Lower lobe of right lung (tissue), 2 donors: ENCODE measurements at regions not wholly inside any gene's neighbourhood (a gene's known extent, or its start where the extent isn't known, plus 50 kb on each side); places are given as distances from the start of the nearest gene placed in this dataset.

ENCODE experiments used
- ATAC-seq, 2 donors: fragments of 200-7000 bp; cut with Tn5 transposase; one replicate each; pipeline ENCODE4 v1.9.1; 2020 to 2022; ENCODE audit warnings: mild to moderate bottlenecking in 2 of 2, moderate library complexity in 2 of 2
- DNase-seq: peaks from one replicate; pipeline ENCODE4 v3.0.0-alpha.2; 2020
- H3K27ac ChIP-seq: fragments of 200-600 bp; one replicate; pipeline ENCODE4 v1.8.0; 2022
- H3K27me3 ChIP-seq: fragments of 200-600 bp; one replicate; pipeline ENCODE4 v1.8.0; 2022; ENCODE audit warnings: low read depth
- H3K36me3 ChIP-seq: fragments of 200-600 bp; one replicate; pipeline ENCODE4 v1.8.0; 2022; ENCODE audit warnings: mild to moderate bottlenecking
- H3K4me1 ChIP-seq: fragments of 200-600 bp; one replicate; pipeline ENCODE4 v1.8.0; 2022
- H3K4me3 ChIP-seq: fragments of 200-600 bp; one replicate; pipeline ENCODE4 v1.8.0; 2022; ENCODE audit warnings: mild to moderate bottlenecking
- H3K9me3 ChIP-seq: fragments of 200-600 bp; one replicate; pipeline ENCODE4 v1.8.0; 2022
- intact Hi-C: fragments of 100-400 bp; cut with DNase I; formaldehyde crosslinking; loops from one replicate; pipeline ENCODE4 v1.11.0; 2022
- TF ChIP-seq, protein P1 (sequence below): fragments of 200-600 bp; IDR thresholded peaks from one replicate; pipeline ENCODE4 v1.8.0; 2022; ENCODE audit warnings: antibody characterized with exemption, mild to moderate bottlenecking
- donor health status: DM: no; HTN: yes; CAD: no; lungs with severe emphysema.

DNA sequence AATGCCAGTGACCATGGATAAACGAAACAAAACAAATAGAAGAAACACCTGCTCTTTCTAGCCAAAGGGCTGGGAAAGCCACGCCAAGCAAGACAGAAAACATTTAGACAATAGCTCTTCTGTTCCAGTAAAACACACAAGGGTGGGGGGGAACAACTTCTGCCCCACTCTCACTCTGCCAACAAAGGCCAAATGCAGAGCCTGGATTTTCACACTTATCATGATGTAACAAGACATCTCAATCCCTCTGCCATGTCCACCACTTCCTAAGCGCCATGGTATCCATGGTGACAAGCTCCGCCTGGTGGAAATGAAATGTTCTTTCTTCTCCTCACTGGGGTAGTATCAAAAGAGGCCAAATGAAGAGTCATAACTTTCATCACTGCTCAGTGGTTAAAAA, 60.6 kb downstream of the DRD1 start:
- no peaks in the 10 kb centered on the region for H3K9me3 ChIP-seq
- TF ChIP-seq, protein P1, sequence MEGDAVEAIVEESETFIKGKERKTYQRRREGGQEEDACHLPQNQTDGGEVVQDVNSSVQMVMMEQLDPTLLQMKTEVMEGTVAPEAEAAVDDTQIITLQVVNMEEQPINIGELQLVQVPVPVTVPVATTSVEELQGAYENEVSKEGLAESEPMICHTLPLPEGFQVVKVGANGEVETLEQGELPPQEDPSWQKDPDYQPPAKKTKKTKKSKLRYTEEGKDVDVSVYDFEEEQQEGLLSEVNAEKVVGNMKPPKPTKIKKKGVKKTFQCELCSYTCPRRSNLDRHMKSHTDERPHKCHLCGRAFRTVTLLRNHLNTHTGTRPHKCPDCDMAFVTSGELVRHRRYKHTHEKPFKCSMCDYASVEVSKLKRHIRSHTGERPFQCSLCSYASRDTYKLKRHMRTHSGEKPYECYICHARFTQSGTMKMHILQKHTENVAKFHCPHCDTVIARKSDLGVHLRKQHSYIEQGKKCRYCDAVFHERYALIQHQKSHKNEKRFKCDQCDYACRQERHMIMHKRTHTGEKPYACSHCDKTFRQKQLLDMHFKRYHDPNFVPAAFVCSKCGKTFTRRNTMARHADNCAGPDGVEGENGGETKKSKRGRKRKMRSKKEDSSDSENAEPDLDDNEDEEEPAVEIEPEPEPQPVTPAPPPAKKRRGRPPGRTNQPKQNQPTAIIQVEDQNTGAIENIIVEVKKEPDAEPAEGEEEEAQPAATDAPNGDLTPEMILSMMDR: no peak
- no peak overlapping the region for H3K4me3 ChIP-seq
- no peaks in the 10 kb centered on the region for H3K27me3 ChIP-seq
- no peak for ATAC-seq
- no peaks in the 10 kb centered on the region for H3K36me3 ChIP-seq
- no peaks in the 10 kb centered on the region for H3K4me1 ChIP-seq
- DNase-seq: no peak
- H3K27ac ChIP-seq: no peak overlapping the region
- intact Hi-C loops: no loop called here

DNA sequence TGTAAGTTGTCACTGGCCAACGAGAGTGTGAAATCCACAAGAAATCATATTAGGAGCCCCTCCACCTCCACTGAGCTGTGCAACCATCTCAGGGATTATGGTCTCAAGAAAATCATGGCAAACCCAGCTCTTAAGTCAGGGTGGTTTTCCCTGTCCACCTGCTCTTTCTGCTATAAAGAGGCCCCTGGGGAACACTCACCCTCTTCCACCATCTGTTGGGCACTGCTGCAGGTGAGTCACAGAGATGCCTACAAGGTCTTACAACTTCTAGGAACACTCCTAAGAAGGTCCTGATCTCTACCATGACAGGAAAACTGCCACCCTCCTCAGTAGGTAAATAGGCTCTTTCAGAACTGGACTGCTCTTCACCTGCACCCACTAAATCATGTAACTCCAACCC, 61.8 kb downstream of the DRD1 start:
- Histone ChIP-seq H3K4me3 (no peak overlapping the region), H3K36me3 (no peaks in the 10 kb centered on the region), H3K27ac (no peak overlapping the region), H3K4me1 (no peaks in the 10 kb centered on the region), H3K27me3 (no peaks in the 10 kb centered on the region), H3K9me3 (no peaks in the 10 kb centered on the region)
- intact Hi-C loops: no loop called here
- TF ChIP-seq, protein P1: no peak
- DNase-seq (no peak), ATAC-seq (no peak)

DNA sequence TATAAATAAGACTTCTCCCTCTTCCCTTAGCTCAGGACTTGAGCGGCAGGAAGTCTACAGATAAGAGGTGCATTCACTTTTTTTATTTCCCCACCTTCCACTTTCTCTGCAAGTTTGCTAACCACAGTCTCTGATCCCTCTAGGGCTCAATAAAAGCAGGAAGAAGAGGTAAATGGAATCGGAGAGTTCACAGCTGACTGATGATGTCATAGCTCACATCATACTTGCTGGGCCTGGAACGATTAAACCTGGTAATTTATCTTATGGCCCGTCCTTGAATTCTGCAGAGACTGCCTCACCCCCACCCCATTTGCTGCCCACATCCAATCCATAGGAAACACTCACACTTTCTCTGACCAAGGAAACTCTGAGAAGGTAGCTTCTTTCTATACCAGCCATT, 62.9 kb downstream of the DRD1 start:
- H3K9me3 ChIP-seq: no peaks in the 10 kb centered on the region
- DNase-seq (no peak), ATAC-seq (no peak)
- H3K4me1 ChIP-seq: no peaks in the 10 kb centered on the region
- TF ChIP-seq, protein P1: no peak
- no peaks in the 10 kb centered on the region for H3K27me3 ChIP-seq
- no peak overlapping the region for H3K27ac ChIP-seq
- H3K4me3 ChIP-seq: no peak overlapping the region
- intact Hi-C loops: no loop called here
- no peaks in the 10 kb centered on the region for H3K36me3 ChIP-seq

DNA sequence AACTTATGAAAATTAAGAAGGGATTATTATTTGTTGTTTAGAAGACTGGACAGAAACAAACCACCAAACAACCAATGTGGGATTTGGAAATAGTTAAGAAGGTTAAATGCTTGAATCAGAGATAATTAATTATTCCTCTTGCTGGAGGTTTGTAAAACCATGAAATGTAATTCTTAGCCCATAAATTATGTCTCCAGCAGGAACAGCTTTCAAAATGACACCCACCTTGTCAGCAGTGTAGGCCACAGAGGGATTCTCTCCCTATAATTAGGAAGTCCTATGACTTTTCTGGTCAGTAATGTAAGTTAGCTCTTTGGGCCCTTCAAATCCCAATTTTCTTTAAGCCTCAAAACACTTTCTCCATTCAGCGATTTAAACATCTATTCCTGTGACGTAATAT, 63.3 kb downstream of the DRD1 start:
- H3K4me1 ChIP-seq: no peaks in the 10 kb centered on the region
- H3K36me3 ChIP-seq: no peaks in the 10 kb centered on the region
- TF ChIP-seq, protein P1: no peak
- H3K27me3 ChIP-seq: no peaks in the 10 kb centered on the region
- intact Hi-C loops: no loop called here
- ATAC-seq (no peak), DNase-seq (no peak)
- H3K27ac ChIP-seq: no peak overlapping the region
- H3K9me3 ChIP-seq: no peaks in the 10 kb centered on the region
- no peak overlapping the region for H3K4me3 ChIP-seq

DNA sequence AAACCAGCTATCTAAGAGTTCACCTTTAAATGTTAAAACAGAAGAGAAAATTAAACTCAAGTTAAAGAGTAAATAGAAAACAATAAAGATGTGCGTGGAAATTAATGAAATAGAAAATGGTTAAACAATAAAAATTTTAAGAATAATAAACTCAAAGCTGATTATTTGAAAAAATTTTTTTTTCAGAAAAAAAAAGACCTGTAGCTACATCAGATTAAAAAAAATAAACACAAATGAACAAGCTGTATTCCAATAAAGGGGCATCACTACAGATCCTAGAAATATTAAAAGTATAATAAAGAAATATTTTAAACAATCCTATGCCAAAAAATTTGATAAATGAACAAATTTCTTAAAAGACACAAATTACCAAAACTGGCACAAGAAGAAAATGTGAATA, 64.1 kb downstream of the DRD1 start:
- H3K27me3 ChIP-seq: no peaks in the 10 kb centered on the region
- no peaks in the 10 kb centered on the region for H3K36me3 ChIP-seq
- TF ChIP-seq, protein P1: no peak
- DNase-seq: no peak
- intact Hi-C loops: no loop called here
- no peak overlapping the region for H3K27ac ChIP-seq
- no peaks in the 10 kb centered on the region for H3K9me3 ChIP-seq
- H3K4me1 ChIP-seq: no peaks in the 10 kb centered on the region
- no peak for ATAC-seq
- no peak overlapping the region for H3K4me3 ChIP-seq

DNA sequence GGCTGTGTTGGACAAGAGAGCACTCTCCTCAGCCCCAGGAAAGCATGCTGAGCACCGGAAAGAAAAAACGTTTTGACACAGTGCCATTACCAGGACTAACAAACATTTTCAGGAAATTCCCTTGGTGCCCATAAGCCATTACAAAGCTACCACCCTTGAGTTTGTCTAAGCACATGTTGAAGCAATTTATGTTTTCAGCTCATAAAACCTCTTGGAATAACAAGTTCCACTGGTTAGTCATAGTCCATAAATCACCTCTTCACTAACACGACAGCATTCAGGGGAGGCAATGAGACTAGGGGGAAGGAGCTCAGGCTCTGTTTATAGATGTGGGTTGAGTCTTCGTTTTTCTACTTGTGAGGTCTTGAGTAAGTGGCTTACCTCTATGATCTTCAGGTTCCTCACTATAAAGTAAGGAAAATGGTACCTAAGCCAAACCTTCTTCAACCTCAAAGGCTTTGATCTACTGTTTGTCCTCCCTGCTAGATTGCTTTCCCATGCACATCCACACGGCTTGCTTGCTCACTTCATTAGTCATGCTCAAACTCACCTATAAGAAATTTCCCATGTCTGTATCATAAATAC, 65.4 kb downstream of the DRD1 start:
- H3K27me3 ChIP-seq: no peaks in the 10 kb centered on the region
- TF ChIP-seq, protein P1: no peak
- no peak overlapping the region for H3K27ac ChIP-seq
- no peak overlapping the region for H3K4me3 ChIP-seq
- no peaks in the 10 kb centered on the region for H3K4me1 ChIP-seq
- no peaks in the 10 kb centered on the region for H3K9me3 ChIP-seq
- ATAC-seq (peak in 1 of 2 donors; percentile 61), DNase-seq (no peak)
- H3K36me3 ChIP-seq: no peaks in the 10 kb centered on the region
- intact Hi-C loops: no loop called here
